HCT116 (cell line): ENCODE measurements at regions not wholly inside any gene's neighbourhood (a gene's known extent, or its start where the extent isn't known, plus 50 kb on each side); places are given as distances from the start of the nearest gene placed in this dataset.

ENCODE experiments used
- CEBPB ChIP-seq: IDR thresholded peaks from 2 replicates; pipeline ENCODE4 v1.6.1; 2012; ENCODE audit warnings: low read depth
- EZH2 ChIP-seq: fragments of 200-600 bp; sonication (generic); IDR thresholded peaks from 2 replicates; pipeline ENCODE4 v1.6.1; 2017; ENCODE audit warnings: antibody characterized with exemption, mixed run types
- SP1 ChIP-seq: IDR thresholded peaks from 2 replicates; pipeline ENCODE4 v1.6.1; 2012; ENCODE audit warnings: low read depth
- TF ChIP-seq, protein P1 (sequence below): IDR thresholded peaks from 2 replicates; pipeline ENCODE4 v1.6.1; 2012
- TF ChIP-seq, protein P2 (sequence below), 3 experiments: fragments of 200-600 bp in 1 of 3; sonication (generic) in 1 of 3; IDR thresholded peaks in 2 of 3; conservative IDR thresholded peaks in 1 of 3; 2 replicates each; pipeline ENCODE4 v1.5.1; 2012 to 2017; ENCODE audit warnings: low read depth in 2 of 3, low read length in 2 of 3, antibody characterized with exemption in 1 of 3, borderline replicate concordance in 1 of 3, control low read depth in 1 of 3, mild to moderate bottlenecking in 1 of 3, mixed read lengths in 1 of 3, mixed run types in 1 of 3, moderate library complexity in 1 of 3; ENCODE audit not compliant: insufficient read depth in 1 of 3

DNA sequence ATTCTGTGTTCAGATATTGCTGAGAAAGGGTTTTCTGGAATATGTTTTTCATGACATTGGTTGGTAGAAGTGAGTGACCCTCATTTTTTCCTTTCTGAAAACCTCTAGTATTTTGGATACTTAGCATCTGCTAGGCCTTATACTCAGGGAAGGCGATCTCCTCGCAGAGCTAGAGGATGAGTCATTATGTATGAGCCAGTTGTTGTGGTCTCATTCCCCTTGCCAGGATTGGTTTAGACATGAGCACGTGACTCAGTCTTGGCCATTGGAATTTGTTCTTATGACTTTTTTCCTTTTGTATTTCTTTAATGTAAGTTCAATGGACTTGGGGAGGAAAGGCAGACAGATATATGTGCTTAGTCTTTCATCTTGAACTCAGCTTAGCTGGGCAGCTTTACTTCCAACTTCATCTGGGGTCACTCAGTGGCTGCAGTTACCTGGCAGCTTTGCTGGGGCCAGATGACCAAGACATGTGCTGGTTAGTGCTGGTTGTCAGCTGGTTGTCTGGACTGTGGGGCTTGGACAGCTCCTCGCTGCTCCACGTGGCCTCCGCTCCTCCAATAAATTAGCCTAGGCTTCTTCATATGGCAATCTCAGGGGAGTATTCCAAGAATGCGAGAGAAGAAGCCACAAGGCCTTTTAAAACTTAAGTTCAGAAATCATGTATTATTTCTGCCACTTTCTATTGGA is 207.5 kb downstream of the IL20RB start:
- TF ChIP-seq CEBPB (no peak), EZH2 (no peak), SP1 (no peak)
- TF ChIP-seq, protein P1, sequence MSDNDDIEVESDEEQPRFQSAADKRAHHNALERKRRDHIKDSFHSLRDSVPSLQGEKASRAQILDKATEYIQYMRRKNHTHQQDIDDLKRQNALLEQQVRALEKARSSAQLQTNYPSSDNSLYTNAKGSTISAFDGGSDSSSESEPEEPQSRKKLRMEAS = no peak
- TF ChIP-seq, protein P2, sequence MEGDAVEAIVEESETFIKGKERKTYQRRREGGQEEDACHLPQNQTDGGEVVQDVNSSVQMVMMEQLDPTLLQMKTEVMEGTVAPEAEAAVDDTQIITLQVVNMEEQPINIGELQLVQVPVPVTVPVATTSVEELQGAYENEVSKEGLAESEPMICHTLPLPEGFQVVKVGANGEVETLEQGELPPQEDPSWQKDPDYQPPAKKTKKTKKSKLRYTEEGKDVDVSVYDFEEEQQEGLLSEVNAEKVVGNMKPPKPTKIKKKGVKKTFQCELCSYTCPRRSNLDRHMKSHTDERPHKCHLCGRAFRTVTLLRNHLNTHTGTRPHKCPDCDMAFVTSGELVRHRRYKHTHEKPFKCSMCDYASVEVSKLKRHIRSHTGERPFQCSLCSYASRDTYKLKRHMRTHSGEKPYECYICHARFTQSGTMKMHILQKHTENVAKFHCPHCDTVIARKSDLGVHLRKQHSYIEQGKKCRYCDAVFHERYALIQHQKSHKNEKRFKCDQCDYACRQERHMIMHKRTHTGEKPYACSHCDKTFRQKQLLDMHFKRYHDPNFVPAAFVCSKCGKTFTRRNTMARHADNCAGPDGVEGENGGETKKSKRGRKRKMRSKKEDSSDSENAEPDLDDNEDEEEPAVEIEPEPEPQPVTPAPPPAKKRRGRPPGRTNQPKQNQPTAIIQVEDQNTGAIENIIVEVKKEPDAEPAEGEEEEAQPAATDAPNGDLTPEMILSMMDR (IDR thresholded peaks at IDR 0.05 in 2 of 3, conservative IDR thresholded peaks at IDR 0.05 in 1 of 3; ENCODE audit: borderline replicate concordance in 1 of 3, insufficient read depth in 1 of 3, low read depth in 2 of 3, low read length in 2 of 3) = no peak
